ENCODE measurements at regions not wholly inside any gene's neighbourhood (a gene's known extent, or its start where the extent isn't known, plus 50 kb on each side); places are given as distances from the start of the nearest gene placed in this dataset.

DNA sequence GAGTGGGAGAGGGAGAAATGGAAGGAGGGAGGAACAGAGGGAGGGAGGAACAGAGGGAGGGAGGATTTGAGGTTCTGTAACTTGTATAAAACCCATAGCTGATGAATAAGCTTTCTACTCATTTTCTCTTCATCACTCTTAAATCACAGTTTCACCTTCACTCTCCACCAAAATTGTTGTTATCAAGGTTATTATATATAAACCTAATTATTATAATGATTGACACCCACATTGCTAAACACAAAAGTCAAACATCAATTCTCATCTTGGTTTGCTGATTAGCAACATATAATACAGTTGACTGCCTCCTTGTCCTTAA is 229.0 kb upstream of the PAPPA start:
- TF ChIP-seq, protein P1, sequence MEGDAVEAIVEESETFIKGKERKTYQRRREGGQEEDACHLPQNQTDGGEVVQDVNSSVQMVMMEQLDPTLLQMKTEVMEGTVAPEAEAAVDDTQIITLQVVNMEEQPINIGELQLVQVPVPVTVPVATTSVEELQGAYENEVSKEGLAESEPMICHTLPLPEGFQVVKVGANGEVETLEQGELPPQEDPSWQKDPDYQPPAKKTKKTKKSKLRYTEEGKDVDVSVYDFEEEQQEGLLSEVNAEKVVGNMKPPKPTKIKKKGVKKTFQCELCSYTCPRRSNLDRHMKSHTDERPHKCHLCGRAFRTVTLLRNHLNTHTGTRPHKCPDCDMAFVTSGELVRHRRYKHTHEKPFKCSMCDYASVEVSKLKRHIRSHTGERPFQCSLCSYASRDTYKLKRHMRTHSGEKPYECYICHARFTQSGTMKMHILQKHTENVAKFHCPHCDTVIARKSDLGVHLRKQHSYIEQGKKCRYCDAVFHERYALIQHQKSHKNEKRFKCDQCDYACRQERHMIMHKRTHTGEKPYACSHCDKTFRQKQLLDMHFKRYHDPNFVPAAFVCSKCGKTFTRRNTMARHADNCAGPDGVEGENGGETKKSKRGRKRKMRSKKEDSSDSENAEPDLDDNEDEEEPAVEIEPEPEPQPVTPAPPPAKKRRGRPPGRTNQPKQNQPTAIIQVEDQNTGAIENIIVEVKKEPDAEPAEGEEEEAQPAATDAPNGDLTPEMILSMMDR (IDR thresholded peaks at IDR 0.05; ENCODE audit: low read depth, low read length): no peak
- no peak for TF ChIP-seq EZH2phosphoT487 (IDR thresholded peaks at IDR 0.05; ENCODE audit: low read depth)

Measured in OCI-LY3 (cell line).